ENCODE measurements at regions not wholly inside any gene's neighbourhood (a gene's known extent, or its start where the extent isn't known, plus 50 kb on each side); places are given as distances from the start of the nearest gene placed in this dataset.

- DNase-seq, result no peak
Observed at GRCh38 chr2:188158337-188159100, 133.2 kb upstream of the GULP1 start.

- no peak for DNase-seq
Observed at GRCh38 chr2:188159484-188159883, 132.2 kb upstream of the GULP1 start.

- DNase-seq, result no peak
Observed at GRCh38 chr2:188170356-188170755, 121.3 kb upstream of the GULP1 start.

GRCh38 chr2:188176620-188177019 lies 115.1 kb upstream of the GULP1 start:
- DNase-seq, result no peak

- DNase-seq, result no peak
Observed at GRCh38 chr2:188181067-188181838, 110.4 kb upstream of the GULP1 start.

GRCh38 chr2:188181884-188182283 lies 109.8 kb upstream of the GULP1 start:
- DNase-seq, result no peak

- DNase-seq, result no peak
Observed at GRCh38 chr2:188187726-188188125, 103.9 kb upstream of the GULP1 start.

- no peak for DNase-seq
Observed at GRCh38 chr2:188189356-188189755, 102.3 kb upstream of the GULP1 start.

- DNase-seq, result no peak
Observed at GRCh38 chr2:188193230-188193629, 98.4 kb upstream of the GULP1 start.

- no peak for DNase-seq
Observed at GRCh38 chr2:188196343-188197008, 95.2 kb upstream of the GULP1 start.

- DNase-seq, result no peak
Observed at GRCh38 chr2:188199716-188200128, 92.0 kb upstream of the GULP1 start.

GRCh38 chr2:188201639-188202038 lies 90.0 kb upstream of the GULP1 start:
- no peak for DNase-seq

- DNase-seq, result no peak
Observed at GRCh38 chr2:188202777-188203176, 88.9 kb upstream of the GULP1 start.

- DNase-seq, result no peak
Observed at GRCh38 chr2:188203776-188204175, 87.9 kb upstream of the GULP1 start.

- DNase-seq, result no peak
Observed at GRCh38 chr2:188204824-188205223, 86.8 kb upstream of the GULP1 start.

GRCh38 chr2:188207554-188207953 lies 84.1 kb upstream of the GULP1 start:
- no peak for DNase-seq

GRCh38 chr2:188209218-188209617 lies 82.5 kb upstream of the GULP1 start:
- DNase-seq, result no peak

- no peak for DNase-seq
Observed at GRCh38 chr2:188217264-188217663, 74.4 kb upstream of the GULP1 start.

- no peak for DNase-seq
Observed at GRCh38 chr2:188219541-188219940, 72.1 kb upstream of the GULP1 start.

- no peak for DNase-seq
Observed at GRCh38 chr2:188220535-188220934, 71.1 kb upstream of the GULP1 start.

GRCh38 chr2:188227713-188228112 lies 64.0 kb upstream of the GULP1 start:
- no peak for DNase-seq

- no peak for DNase-seq
Observed at GRCh38 chr2:188235364-188235763, 56.3 kb upstream of the GULP1 start.

GRCh38 chr2:188238386-188238785 lies 53.3 kb upstream of the GULP1 start:
- DNase-seq, result no peak

Data from KG1 (cell line).